Thoracic aorta (tissue), 2 donors: ENCODE measurements at regions not wholly inside any gene's neighbourhood (a gene's known extent, or its start where the extent isn't known, plus 50 kb on each side); places are given as distances from the start of the nearest gene placed in this dataset.

Experiments used
- ATAC-seq: fragments of 150-250 bp; one replicate; pipeline ENCODE4 v1.8.0; 2017; ENCODE audit warnings: low read depth; ENCODE audit not compliant: insufficient number of reproducible peaks, low FRiP score
- DNase-seq: peaks from one replicate; pipeline ENCODE4 v3.0.0-alpha.2; 2020; ENCODE audit warnings: low spot score
- H3K27ac ChIP-seq, 2 donors: fragments of 200-600 bp; sonication (generic); 1 replicate in 1 of 2; 2 replicates in 1 of 2; pipeline ENCODE4 v1.5.1; 2016; ENCODE audit warnings: mild to moderate bottlenecking in 2 of 2, moderate library complexity in 2 of 2
- H3K27me3 ChIP-seq: fragments of 200-600 bp; sonication (generic); replicated peaks from 2 replicates; pipeline ENCODE4 v1.6.0; 2016; ENCODE audit warnings: mild to moderate bottlenecking; ENCODE audit not compliant: insufficient read depth
- H3K36me3 ChIP-seq: fragments of 200-600 bp; sonication (generic); one replicate; pipeline ENCODE4 v1.5.1; 2016
- H3K4me1 ChIP-seq, 2 donors: fragments of 200-600 bp; sonication (generic); 1 replicate in 1 of 2; 2 replicates in 1 of 2; pipeline versions ENCODE4 v1.5.1 to v1.6.0; 2016; ENCODE audit warnings: low read depth in 2 of 2, mild to moderate bottlenecking in 1 of 2; ENCODE audit not compliant: control insufficient read depth in 1 of 2
- H3K4me3 ChIP-seq: fragments of 200-600 bp; sonication (generic); 2 replicates; pipeline ENCODE4 v1.5.1; 2016; ENCODE audit warnings: mild to moderate bottlenecking
- H3K9me3 ChIP-seq: fragments of 200-600 bp; sonication (generic); 2 replicates; pipeline ENCODE4 v1.5.1; 2016
- TF ChIP-seq, protein P1 (sequence below): fragments of 200-600 bp; sonication (generic); IDR thresholded peaks from one replicate; pipeline ENCODE4 v1.5.1; 2019; ENCODE audit warnings: antibody characterized with exemption

DNA sequence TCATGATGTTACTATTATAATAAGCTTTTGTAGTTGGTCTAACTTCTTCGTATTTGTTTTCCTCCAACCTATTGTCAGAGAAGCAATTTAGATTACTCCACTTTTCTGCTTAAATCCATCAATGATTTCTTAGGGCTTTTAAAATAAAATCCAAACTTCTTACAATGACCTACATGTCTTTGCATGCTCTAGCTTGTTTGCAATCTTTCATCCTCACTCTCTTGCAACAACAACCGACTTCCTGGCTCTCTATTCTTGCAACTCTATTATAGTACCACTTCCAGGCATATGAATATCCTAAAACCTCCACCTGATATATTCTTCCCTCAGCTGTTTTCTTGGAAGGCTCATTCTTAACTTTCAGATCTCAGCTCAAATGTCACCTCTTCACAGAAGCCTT lies 1288.7 kb downstream of the PLA2G4A start:
- TF ChIP-seq, protein P1, sequence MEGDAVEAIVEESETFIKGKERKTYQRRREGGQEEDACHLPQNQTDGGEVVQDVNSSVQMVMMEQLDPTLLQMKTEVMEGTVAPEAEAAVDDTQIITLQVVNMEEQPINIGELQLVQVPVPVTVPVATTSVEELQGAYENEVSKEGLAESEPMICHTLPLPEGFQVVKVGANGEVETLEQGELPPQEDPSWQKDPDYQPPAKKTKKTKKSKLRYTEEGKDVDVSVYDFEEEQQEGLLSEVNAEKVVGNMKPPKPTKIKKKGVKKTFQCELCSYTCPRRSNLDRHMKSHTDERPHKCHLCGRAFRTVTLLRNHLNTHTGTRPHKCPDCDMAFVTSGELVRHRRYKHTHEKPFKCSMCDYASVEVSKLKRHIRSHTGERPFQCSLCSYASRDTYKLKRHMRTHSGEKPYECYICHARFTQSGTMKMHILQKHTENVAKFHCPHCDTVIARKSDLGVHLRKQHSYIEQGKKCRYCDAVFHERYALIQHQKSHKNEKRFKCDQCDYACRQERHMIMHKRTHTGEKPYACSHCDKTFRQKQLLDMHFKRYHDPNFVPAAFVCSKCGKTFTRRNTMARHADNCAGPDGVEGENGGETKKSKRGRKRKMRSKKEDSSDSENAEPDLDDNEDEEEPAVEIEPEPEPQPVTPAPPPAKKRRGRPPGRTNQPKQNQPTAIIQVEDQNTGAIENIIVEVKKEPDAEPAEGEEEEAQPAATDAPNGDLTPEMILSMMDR: no peak
- Histone ChIP-seq H3K36me3 (no peaks in the 10 kb centered on the region), H3K9me3 (no peaks in the 10 kb centered on the region), H3K27me3 (no peaks in the 10 kb centered on the region), H3K4me1 (no peaks in the 10 kb centered on the region), H3K4me3 (no peak overlapping the region), H3K27ac (no peak overlapping the region)
- DNase-seq: no peak
- ATAC-seq: no peak

GRCh38 chr1:188122646-188123045 lies 1293.9 kb downstream of the PLA2G4A start:
- Histone ChIP-seq H3K27me3 (no peaks in the 10 kb centered on the region), H3K4me3 (no peak overlapping the region), H3K36me3 (no peaks in the 10 kb centered on the region), H3K4me1 (no peaks in the 10 kb centered on the region), H3K27ac (no peak overlapping the region), H3K9me3 (no peaks in the 10 kb centered on the region)
- DNase-seq: no peak
- TF ChIP-seq, protein P1: no peak
- ATAC-seq: no peak

GRCh38 chr1:188127507-188127906 lies 1298.8 kb downstream of the PLA2G4A start:
- Histone ChIP-seq H3K4me3 (no peak overlapping the region), H3K4me1 (no peaks in the 10 kb centered on the region), H3K9me3 (no peaks in the 10 kb centered on the region), H3K27ac (no peak overlapping the region), H3K27me3 (no peaks in the 10 kb centered on the region), H3K36me3 (no peaks in the 10 kb centered on the region)
- DNase-seq (no peak), ATAC-seq (no peak)
- TF ChIP-seq, protein P1: no peak

DNA sequence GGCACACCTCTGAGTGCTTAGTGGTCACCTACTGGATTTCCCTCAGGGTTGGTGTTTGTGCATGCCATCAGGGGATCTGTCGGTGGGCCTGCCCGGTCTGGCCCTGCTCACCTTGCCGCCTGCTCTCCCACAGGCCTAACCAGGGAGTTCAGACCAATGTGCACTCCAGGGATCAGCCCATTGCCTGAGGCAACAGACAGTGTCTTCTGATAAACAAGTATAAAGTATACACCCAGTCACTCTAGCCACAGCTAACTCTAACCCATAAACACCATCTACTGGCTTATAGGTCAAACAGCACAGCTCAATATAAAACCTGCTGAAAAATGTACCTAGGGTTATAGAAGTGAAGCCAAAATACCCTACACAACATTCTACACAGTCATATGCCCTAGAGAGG lies 1300.0 kb downstream of the PLA2G4A start:
- Histone ChIP-seq H3K9me3 (no peaks in the 10 kb centered on the region), H3K27me3 (no peaks in the 10 kb centered on the region), H3K4me3 (no peak overlapping the region), H3K4me1 (no peaks in the 10 kb centered on the region), H3K27ac (no peak overlapping the region), H3K36me3 (no peaks in the 10 kb centered on the region)
- ATAC-seq (no peak), DNase-seq (no peak)
- TF ChIP-seq, protein P1: no peak

DNA sequence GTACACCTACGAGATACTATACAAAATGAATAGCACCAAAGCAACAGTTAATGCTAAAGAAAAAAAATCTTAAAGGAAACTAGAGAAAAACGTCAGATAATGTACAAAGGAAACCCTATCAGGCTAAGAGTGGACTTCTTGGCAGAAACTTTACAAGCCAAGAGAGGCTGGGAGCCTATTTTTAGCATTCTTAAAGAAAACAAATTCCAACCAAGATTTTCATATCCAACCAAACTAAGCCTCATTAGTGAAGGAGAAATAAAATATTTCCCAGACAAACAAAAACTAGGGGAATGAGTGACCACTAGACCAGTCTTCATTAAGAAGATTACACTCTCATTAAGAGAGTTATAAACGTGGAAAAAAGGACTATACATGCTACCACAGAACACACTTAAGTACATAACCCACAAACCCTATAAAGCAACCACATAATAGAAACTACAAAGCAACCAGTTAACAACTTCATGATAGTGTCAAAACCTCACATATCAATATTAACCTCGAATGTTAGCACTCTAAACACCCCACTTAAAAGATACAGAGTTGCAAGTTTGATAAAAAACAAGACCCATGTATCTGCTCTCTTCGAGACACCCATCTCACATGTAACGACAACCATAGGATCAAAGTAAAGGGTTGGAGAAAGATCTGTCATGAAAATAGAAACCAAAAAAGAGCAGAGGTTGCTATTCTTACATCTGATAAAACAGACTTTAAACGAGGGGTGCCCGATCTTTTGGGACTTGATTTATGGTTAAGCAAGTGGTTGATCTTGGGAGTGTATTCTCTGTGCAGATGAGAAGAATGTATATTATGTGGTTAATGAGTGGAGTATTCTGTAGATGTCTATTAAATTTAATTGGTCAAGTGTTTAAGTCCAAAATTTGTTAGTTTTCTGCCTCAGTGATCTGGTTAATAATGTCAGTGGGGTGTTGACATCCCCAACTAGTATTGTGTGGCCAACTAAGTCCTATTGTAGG lies 1301.4 kb downstream of the PLA2G4A start:
- no peak for DNase-seq
- H3K4me1 ChIP-seq: no peaks in the 10 kb centered on the region
- H3K27ac ChIP-seq: no peak overlapping the region
- no peaks in the 10 kb centered on the region for H3K9me3 ChIP-seq
- H3K36me3 ChIP-seq: no peaks in the 10 kb centered on the region
- H3K27me3 ChIP-seq: no peaks in the 10 kb centered on the region
- TF ChIP-seq, protein P1: no peak
- no peak overlapping the region for H3K4me3 ChIP-seq
- no peak for ATAC-seq
